H7 (cell line): ENCODE measurements at regions not wholly inside any gene's neighbourhood (a gene's known extent, or its start where the extent isn't known, plus 50 kb on each side); places are given as distances from the start of the nearest gene placed in this dataset.

Experiments
- DNase-seq: peaks from one replicate; pipeline ENCODE4 v3.0.0; 2012
- H3K27me3 ChIP-seq: 2 replicates; pipeline ENCODE4 v1.6.0; 2011; ENCODE audit warnings: mild to moderate bottlenecking, low read length; ENCODE audit not compliant: control insufficient read depth, insufficient read depth
- H3K36me3 ChIP-seq: replicated peaks from 2 replicates; pipeline ENCODE4 v1.5.1; 2011; ENCODE audit warnings: low read length; ENCODE audit not compliant: control insufficient read depth, insufficient read depth
- H3K4me3 ChIP-seq: 2 replicates; pipeline ENCODE4 v1.5.1; 2011; ENCODE audit warnings: low read depth, mild to moderate bottlenecking, control low read depth, low read length, moderate library complexity; ENCODE audit not compliant: insufficient read depth

GRCh38 chr2:156812496-156812895 lies 376.3 kb downstream of the GPD2 start:
- no peak overlapping the region for H3K4me3 ChIP-seq
- H3K27me3 ChIP-seq = no peaks in the 10 kb centered on the region
- DNase-seq = no peak

DNA sequence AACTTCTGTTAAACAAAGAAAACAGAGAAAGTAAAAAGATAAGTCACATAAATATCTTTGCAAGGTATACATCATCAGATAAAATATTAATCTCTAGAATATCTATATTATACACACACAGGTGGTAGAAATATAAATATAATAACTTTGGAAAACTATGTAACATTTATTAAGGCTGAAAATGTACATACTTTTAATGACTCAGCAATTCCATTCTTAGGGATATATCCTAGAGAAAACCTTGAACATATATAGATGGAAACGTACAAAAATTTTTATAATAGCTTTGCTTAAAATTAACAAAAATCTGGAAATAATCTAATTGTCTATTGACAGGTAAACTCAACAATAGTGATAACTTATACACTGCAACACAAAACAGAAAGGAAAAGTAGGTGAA lies 381.3 kb downstream of the GPD2 start:
- H3K4me3 ChIP-seq = no peak overlapping the region
- H3K36me3 ChIP-seq = no peaks in the 10 kb centered on the region
- no peaks in the 10 kb centered on the region for H3K27me3 ChIP-seq
- no peak for DNase-seq

More at GRCh38 chr2:156812496-156812895, 376.3 kb downstream of the GPD2 start:
- no peaks in the 10 kb centered on the region for H3K36me3 ChIP-seq

DNA sequence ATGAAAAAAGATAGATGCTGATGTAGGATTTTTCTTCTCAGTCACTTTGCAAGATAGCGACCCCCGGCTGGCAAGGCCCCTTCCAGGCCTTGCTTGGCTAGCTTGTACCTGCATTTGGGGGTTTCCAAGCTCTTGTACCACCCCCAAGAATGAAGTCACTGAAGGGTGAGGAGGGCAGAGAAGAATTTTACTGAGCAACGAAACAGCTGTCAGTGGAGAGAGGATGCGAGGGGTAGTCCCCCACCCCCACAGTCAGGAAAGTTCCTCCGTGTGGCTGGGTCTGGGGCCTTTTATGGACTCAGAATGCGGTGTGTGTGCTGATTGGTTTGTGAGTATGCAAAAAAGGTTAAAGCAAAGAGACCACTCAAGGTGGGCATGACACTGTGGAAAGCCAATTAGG lies 382.0 kb downstream of the GPD2 start:
- no peaks in the 10 kb centered on the region for H3K27me3 ChIP-seq
- H3K36me3 ChIP-seq = no peaks in the 10 kb centered on the region
- no peak for DNase-seq
- H3K4me3 ChIP-seq = no peak overlapping the region

DNA sequence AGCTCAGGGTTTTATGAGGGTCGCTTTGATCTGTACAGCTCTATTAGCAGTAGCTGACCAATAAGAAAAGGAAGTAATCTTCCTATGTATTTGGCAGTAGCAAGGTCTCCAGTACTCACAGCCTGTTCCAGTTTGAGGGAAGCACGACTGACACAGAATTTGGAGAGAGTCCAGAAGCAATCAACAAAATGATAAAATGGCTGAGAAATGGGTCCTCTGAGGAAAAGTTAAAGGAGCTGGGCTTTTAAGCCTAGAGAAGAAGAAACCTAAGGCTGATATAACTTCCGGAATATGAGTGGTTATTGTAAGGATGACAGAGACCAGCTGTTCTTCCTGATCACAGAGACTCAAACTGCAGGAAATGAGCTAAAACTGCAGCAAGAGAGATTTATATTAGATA lies 382.8 kb downstream of the GPD2 start:
- Histone ChIP-seq H3K27me3 (no peaks in the 10 kb centered on the region), H3K36me3 (no peaks in the 10 kb centered on the region), H3K4me3 (no peak overlapping the region)
- DNase-seq = no peak

GRCh38 chr2:156826341-156826933 lies 390.3 kb downstream of the GPD2 start:
- H3K27me3 ChIP-seq = no peaks in the 10 kb centered on the region
- no peak for DNase-seq
- no peak overlapping the region for H3K4me3 ChIP-seq
- H3K36me3 ChIP-seq = no peaks in the 10 kb centered on the region

- no peaks in the 10 kb centered on the region for H3K27me3 ChIP-seq
- no peak overlapping the region for H3K4me3 ChIP-seq
- H3K36me3 ChIP-seq = no peaks in the 10 kb centered on the region
- DNase-seq = no peak
Measured at GRCh38 chr2:156834431-156834830, 398.3 kb downstream of the GPD2 start.

DNA sequence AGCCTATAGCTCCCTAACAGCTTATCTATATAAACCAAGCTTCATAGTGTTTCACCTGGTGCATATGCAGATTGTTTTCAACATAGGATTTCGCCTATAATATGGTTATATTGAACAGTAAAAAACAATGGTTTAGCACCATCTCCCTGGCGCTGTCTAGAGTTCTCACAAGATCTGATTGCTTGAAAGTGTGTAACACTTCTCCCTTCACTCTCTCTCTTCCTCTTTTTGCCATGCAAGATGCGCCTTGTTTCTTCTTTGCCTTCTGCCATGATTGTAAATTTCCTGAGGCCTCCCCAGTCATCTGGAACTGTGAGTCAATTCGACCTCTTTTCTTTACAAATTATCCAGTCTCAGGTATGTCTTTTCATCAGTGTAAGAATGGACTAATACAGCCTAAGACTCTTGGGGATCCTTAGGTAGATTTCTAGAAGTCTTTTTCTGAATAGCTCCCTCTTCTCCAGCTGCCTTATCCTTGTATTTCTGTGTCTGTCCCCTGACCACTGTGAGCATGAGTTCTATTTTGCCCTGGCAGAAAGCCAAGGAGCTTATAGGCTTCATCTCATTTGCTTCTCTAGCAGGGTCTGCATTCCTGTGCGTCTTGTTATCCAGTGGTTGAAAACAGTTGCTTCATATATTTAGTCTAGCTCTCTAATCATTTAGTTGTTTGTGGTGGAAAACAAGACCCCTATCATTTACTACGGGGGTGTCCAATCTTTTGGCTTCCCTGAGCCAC lies 401.6 kb downstream of the GPD2 start:
- H3K36me3 ChIP-seq = no peaks in the 10 kb centered on the region
- no peak for DNase-seq
- no peak overlapping the region for H3K4me3 ChIP-seq
- H3K27me3 ChIP-seq = no peaks in the 10 kb centered on the region

DNA sequence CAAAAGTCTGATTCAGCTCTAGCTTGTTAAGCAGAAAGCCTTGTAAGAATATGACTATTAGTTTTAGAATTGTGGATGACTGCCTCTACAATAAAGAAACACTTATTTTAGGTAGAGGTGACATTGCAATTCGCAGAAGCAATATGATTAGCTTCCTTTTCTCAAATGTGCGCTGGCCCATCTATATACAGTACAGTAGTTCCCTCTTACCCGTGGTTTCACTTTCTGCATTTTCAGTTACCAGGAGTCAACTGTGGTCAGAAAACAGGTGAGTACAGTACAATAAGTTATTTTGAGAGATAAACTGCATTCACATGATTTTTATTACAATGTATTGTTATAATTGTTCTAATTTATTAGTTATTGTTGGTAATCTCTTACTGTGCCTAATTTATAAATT lies 405.1 kb downstream of the GPD2 start:
- Histone ChIP-seq H3K27me3 (no peaks in the 10 kb centered on the region), H3K36me3 (no peaks in the 10 kb centered on the region), H3K4me3 (no peak overlapping the region)
- DNase-seq = no peak

DNA sequence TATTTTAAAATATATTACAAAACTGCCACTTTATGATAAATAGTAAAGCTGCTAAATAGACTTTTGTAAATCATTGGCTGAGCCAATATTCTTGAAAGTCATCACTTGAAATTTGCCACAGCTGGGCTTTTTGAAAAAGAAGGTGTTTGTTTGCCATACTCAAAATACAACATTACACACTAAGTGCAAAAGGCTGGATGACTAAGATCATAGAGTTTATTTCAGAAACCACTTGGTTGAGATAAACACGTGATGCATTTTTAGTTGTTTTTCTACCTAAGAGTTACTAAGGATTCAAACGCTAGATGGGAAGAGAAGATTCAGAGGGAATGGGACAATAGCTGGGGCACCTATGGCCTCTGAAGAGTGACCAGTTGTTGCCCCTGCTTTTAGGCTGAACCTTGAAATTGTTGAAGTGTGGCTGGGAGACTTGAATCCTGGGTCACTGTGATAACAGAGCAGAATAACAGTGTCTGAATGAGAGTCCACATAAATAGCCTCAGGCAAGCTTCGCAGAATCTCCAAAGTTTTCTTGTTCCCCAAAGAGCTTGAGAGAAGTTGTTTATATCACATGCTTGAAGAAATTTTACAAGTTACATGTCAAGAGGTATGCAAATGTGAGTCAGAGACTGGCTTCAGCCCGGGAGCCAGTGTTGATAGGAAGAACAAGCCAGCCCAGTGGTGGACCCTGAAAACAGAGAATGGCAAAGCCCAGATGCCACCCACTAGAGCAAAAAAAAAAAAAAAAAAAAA lies 409.8 kb downstream of the GPD2 start:
- no peak for DNase-seq
- no peak overlapping the region for H3K4me3 ChIP-seq
- no peaks in the 10 kb centered on the region for H3K27me3 ChIP-seq
- no peaks in the 10 kb centered on the region for H3K36me3 ChIP-seq

DNA sequence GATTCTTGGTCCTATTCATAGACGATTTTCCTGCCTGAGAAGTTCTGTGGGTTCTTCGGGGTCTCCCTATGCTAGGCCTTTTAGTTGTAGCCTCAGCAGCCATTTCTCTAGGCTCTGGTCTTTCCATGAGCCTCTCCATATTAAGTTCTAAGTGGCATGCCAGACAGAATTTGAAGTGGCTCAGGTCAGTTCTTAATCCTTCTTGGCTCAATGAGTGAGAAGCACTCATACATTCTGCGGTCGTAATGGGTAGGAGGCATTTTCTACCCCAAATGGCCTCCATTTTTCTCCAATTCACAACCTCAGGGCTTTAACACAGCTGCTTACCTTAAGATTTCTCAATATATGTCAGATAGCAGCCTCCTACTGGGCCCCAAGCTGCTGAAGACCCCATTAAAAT lies 405.3 kb upstream of the GALNT5 start:
- Histone ChIP-seq H3K4me3 (no peak overlapping the region), H3K36me3 (no peaks in the 10 kb centered on the region), H3K27me3 (no peaks in the 10 kb centered on the region)
- no peak for DNase-seq

DNA sequence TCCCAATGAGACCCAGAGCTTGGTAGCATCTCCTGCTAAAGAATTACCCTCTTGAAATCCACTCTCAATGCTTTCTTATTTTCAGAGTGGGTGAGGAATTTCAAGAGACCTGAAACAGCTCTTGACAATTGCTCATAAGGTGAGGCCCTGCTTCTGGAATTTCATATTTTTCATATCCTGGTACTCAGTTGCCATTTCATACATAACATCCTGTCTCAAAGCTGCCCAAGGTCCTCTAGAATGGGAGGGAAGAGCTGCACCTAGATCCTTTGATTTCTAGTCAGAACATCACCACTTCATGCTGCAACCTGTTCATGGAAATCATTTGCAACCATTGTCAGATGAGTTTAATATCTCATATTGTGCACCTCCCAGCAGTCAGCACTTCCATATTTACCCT lies 404.8 kb upstream of the GALNT5 start:
- Histone ChIP-seq H3K27me3 (no peaks in the 10 kb centered on the region), H3K36me3 (no peaks in the 10 kb centered on the region), H3K4me3 (no peak overlapping the region)
- DNase-seq = no peak

- Histone ChIP-seq H3K4me3 (no peak overlapping the region), H3K27me3 (no peaks in the 10 kb centered on the region), H3K36me3 (no peaks in the 10 kb centered on the region)
- no peak for DNase-seq
Measured at GRCh38 chr2:156864325-156864724, 393.2 kb upstream of the GALNT5 start.

- DNase-seq = no peak
- Histone ChIP-seq H3K4me3 (no peak overlapping the region), H3K36me3 (no peaks in the 10 kb centered on the region), H3K27me3 (no peaks in the 10 kb centered on the region)
Measured at GRCh38 chr2:156864753-156865152, 392.8 kb upstream of the GALNT5 start.

GRCh38 chr2:156867201-156867600 lies 390.3 kb upstream of the GALNT5 start:
- Histone ChIP-seq H3K4me3 (no peak overlapping the region), H3K27me3 (no peaks in the 10 kb centered on the region; the same call in 1 of the 2 replicates), H3K36me3 (no peaks in the 10 kb centered on the region)
- no peak for DNase-seq

DNA sequence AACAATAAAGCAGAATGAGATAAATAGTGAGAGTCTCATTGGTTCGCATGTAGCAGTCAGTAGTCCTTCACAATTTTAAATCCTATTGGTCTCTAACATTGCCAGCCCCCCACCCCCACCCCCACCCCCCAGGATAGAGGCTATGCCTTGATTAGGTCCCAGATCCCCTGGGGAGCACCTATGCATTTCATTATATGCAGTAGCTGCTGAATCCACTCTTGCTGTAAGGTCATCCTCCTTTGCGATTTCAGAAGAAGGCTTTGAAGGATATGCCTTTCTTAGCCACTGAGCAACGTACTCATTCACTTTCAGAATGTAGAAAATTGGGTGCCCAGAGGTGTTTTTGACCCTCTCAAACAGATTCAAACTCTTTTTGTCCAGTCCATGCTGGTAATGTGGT lies 382.8 kb upstream of the GALNT5 start:
- Histone ChIP-seq H3K27me3 (no peaks in the 10 kb centered on the region; the same call in 1 of the 2 replicates), H3K4me3 (no peak overlapping the region), H3K36me3 (no peaks in the 10 kb centered on the region)
- DNase-seq = no peak
